ENCODE measurements at regions not wholly inside any gene's neighbourhood (a gene's known extent, or its start where the extent isn't known, plus 50 kb on each side); places are given as distances from the start of the nearest gene placed in this dataset.

DNA sequence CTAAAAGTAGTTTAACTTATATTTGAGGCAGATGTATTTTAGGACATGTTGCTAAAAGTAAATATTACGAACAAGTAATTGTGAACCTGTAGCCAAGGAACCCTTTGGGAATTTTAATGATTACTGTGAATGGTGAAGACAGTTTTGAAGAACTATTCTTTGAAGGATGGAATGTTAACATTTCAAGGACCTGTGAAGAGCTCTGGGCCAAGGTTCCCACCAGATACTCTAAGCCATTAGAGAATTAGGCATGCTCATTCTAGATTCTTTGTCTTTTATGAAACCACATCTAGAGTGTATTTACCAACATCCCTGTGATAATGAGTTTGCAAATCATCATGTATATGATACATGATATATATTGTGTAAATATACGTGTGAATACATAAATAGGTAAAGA lies 99.8 kb downstream of the SEPTIN7 start:
- Histone ChIP-seq H2BK15ac (ENCODE audit: low read depth, low read length) (no peak overlapping the region), H4K5ac (ENCODE audit: low read depth, low read length) (no peak overlapping the region), H4K8ac (ENCODE audit: low read depth in 2 of 2, low read length in 2 of 2) (no peak overlapping the region), H2AK5ac (ENCODE audit: low read depth, low read length) (no peak overlapping the region), H2BK5ac (ENCODE audit: low read depth, low read length, poor library complexity, severe bottlenecking) (no peak overlapping the region), H3K27me3 (ENCODE audit: control insufficient read depth, insufficient read depth, low read length) (no peaks in the 10 kb centered on the region), H3K4ac (ENCODE audit: low read depth, low read length) (no peak overlapping the region), H3K27ac (ENCODE audit: insufficient read depth, low read length) (no peak overlapping the region), H3K23ac (ENCODE audit: low read depth, low read length) (no peak overlapping the region), H3K36me3 (ENCODE audit: control insufficient read depth, insufficient read depth, low read length) (peaks cover 20% of the 10 kb centered on the region), H3K9me3 (ENCODE audit: control insufficient read depth, insufficient read depth, low read length) (no peaks in the 10 kb centered on the region), H2BK20ac (ENCODE audit: low read depth, low read length) (no peak overlapping the region), H2AFZ (replicated peaks; ENCODE audit: low read length, poor library complexity) (no peak overlapping the region), H3K79me1 (ENCODE audit: low read depth in 1 of 2, low read length in 2 of 2) (peaks cover 5 to 18% of the 10 kb centered on the region in 2 experiments; a peak in 3 of 4 replicates), H3K4me1 (ENCODE audit: control insufficient read depth, insufficient read depth, low read length) (peaks cover 2% of the 10 kb centered on the region; the same call in 1 of the 2 replicates), H3K4me3 (ENCODE audit: insufficient read depth, low read depth, low read length) (no peak overlapping the region), H4K20me1 (ENCODE audit: insufficient read depth, low read length) (no peaks in the 10 kb centered on the region), H3K14ac (replicated peaks; ENCODE audit: low read depth, low read length) (no peak overlapping the region), H3K4me2 (ENCODE audit: low read depth, low read length) (no peak overlapping the region), H3K56ac (ENCODE audit: extremely low read depth, insufficient read depth, low read length) (no peak overlapping the region), H3K9ac (ENCODE audit: low read depth, low read length) (no peak overlapping the region), H3K9me1 (ENCODE audit: insufficient read depth, low read length) (no peaks in the 10 kb centered on the region), H4K91ac (ENCODE audit: insufficient read depth, low read depth, low read length) (no peak overlapping the region), H2BK120ac (ENCODE audit: low read depth, low read length) (no peak overlapping the region), H3K18ac (ENCODE audit: low read depth, low read length) (no peak overlapping the region), H2AK9ac (replicated peaks; ENCODE audit: low read depth, low read length, poor library complexity) (no peak overlapping the region)
- BruUV-seq (replicated peaks): no TSS peak
- in situ Hi-C loops (cut with MboI; ENCODE audit: low sequenced_read_pairs) (no loop called here), intact Hi-C loops (cut with micrococcal nuclease) (no loop called here), dilution Hi-C loops (cut with HindIII; ENCODE audit: low sequenced_read_pairs, unreplicated experiment) (no loop called here)
- ChIA-PET CTCF (no interaction called here), POLR2A (ENCODE audit: unreplicated experiment) (no interaction called here)
- ATAC-seq (ENCODE audit: low read depth) (no peak), DNase-seq (no peak)
- TF ChIP-seq, protein P1, sequence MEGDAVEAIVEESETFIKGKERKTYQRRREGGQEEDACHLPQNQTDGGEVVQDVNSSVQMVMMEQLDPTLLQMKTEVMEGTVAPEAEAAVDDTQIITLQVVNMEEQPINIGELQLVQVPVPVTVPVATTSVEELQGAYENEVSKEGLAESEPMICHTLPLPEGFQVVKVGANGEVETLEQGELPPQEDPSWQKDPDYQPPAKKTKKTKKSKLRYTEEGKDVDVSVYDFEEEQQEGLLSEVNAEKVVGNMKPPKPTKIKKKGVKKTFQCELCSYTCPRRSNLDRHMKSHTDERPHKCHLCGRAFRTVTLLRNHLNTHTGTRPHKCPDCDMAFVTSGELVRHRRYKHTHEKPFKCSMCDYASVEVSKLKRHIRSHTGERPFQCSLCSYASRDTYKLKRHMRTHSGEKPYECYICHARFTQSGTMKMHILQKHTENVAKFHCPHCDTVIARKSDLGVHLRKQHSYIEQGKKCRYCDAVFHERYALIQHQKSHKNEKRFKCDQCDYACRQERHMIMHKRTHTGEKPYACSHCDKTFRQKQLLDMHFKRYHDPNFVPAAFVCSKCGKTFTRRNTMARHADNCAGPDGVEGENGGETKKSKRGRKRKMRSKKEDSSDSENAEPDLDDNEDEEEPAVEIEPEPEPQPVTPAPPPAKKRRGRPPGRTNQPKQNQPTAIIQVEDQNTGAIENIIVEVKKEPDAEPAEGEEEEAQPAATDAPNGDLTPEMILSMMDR (conservative IDR thresholded peaks at IDR 0.05; ENCODE audit: low read depth, low read length): no peak
- TF ChIP-seq SMC3 (IDR thresholded peaks at IDR 0.05; ENCODE audit: low read depth, low read length): no peak
- TF ChIP-seq, protein P2, sequence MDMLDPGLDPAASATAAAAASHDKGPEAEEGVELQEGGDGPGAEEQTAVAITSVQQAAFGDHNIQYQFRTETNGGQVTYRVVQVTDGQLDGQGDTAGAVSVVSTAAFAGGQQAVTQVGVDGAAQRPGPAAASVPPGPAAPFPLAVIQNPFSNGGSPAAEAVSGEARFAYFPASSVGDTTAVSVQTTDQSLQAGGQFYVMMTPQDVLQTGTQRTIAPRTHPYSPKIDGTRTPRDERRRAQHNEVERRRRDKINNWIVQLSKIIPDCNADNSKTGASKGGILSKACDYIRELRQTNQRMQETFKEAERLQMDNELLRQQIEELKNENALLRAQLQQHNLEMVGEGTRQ (IDR thresholded peaks at IDR 0.05; ENCODE audit: low read depth, low read length): no peak
- TF ChIP-seq BHLHE40 (IDR thresholded peaks at IDR 0.05; ENCODE audit: low read depth, low read length): no peak
- TF ChIP-seq MAFK (IDR thresholded peaks at IDR 0.05; ENCODE audit: low read depth, low read length): no peak
- no peak for TF ChIP-seq MXI1 (IDR thresholded peaks at IDR 0.05; ENCODE audit: borderline replicate concordance, low read depth, low read length)
- no peak for TF ChIP-seq FOS (IDR thresholded peaks at IDR 0.05; ENCODE audit: low read depth, low read length)
- no peak for TF ChIP-seq RCOR1 (IDR thresholded peaks at IDR 0.05; ENCODE audit: insufficient replicate concordance, low read length)
- WGBS, 2 experiments (ENCODE audit: extremely low coverage in 2 of 2, insufficient read length in 1 of 2): 100% methylated on average over 1 of the region's 2 CpGs; no CpG with 5 or more reads in 1 of the 2 experiments
